Keratinocyte (primary cell): ENCODE measurements at regions not wholly inside any gene's neighbourhood (a gene's known extent, or its start where the extent isn't known, plus 50 kb on each side); places are given as distances from the start of the nearest gene placed in this dataset.

ENCODE experiments used
- DNase-seq: peaks from one replicate; pipeline ENCODE4 v3.0.0-alpha.2; 2011; ENCODE audit warnings: low read depth, missing footprints, low spot score
- FAIRE-seq: peaks from 2 replicates; lab custom pipeline; 2011; peaks lifted over from hg19 to GRCh38; lab: Jason Lieb, UNC
- H2AFZ ChIP-seq: 2 replicates; pipeline ENCODE4 v1.6.0; 2012; ENCODE audit warnings: low read length, control low read depth, inconsistent platforms; ENCODE audit not compliant: control insufficient read depth
- H3K27ac ChIP-seq: 2 replicates; pipeline ENCODE4 v1.5.1; 2011; ENCODE audit warnings: low read length; ENCODE audit not compliant: control insufficient read depth, insufficient read depth
- H3K27me3 ChIP-seq: 3 replicates; pipeline ENCODE4 v1.6.0; 2011; ENCODE audit warnings: low read length; ENCODE audit not compliant: control insufficient read depth, insufficient read depth; ENCODE audit errors: extremely low read depth
- H3K36me3 ChIP-seq, 2 experiments: 2 replicates in 1 of 2; 3 replicates in 1 of 2; pipeline ENCODE4 v1.5.1; 2011; ENCODE audit warnings: low read length in 2 of 2, mild to moderate bottlenecking in 1 of 2; ENCODE audit not compliant: control insufficient read depth in 2 of 2, insufficient read depth in 2 of 2; ENCODE audit errors: extremely low read depth in 1 of 2
- H3K4me1 ChIP-seq: 3 replicates; pipeline ENCODE4 v1.5.1; 2011; ENCODE audit warnings: low read length; ENCODE audit not compliant: control insufficient read depth, insufficient read depth; ENCODE audit errors: extremely low read depth
- H3K4me2 ChIP-seq: 3 replicates; pipeline ENCODE4 v1.6.0; 2011; ENCODE audit warnings: low read depth, low read length; ENCODE audit not compliant: control insufficient read depth, insufficient read depth; ENCODE audit errors: extremely low read depth
- H3K4me3 ChIP-seq, 3 experiments: fragments of 200-600 bp in 1 of 3; sonication (generic) in 1 of 3; 2 replicates in 2 of 3; 3 replicates in 1 of 3; pipeline ENCODE4 v1.5.1; 2011 to 2016; ENCODE audit warnings: low read length in 3 of 3, mild to moderate bottlenecking in 3 of 3, control low read depth in 2 of 3, inconsistent platforms in 1 of 3, low read depth in 1 of 3, mixed read lengths in 1 of 3, mixed run types in 1 of 3, moderate library complexity in 1 of 3; ENCODE audit not compliant: control insufficient read depth in 2 of 3, insufficient read depth in 2 of 3; ENCODE audit errors: extremely low read depth in 1 of 3
- H3K79me2 ChIP-seq: 2 replicates; pipeline ENCODE4 v1.6.0; 2012; ENCODE audit warnings: low read length; ENCODE audit not compliant: control insufficient read depth, insufficient read depth
- H3K9ac ChIP-seq: 3 replicates; pipeline ENCODE4 v1.6.0; 2011; ENCODE audit warnings: low read length; ENCODE audit not compliant: control insufficient read depth, insufficient read depth; ENCODE audit errors: extremely low read depth
- H3K9me1 ChIP-seq: 3 replicates; pipeline ENCODE4 v1.6.0; 2011; ENCODE audit warnings: low read length; ENCODE audit not compliant: control insufficient read depth, insufficient read depth; ENCODE audit errors: extremely low read depth
- H3K9me3 ChIP-seq: 2 replicates; pipeline ENCODE4 v1.5.1; 2012; ENCODE audit warnings: low read depth, low read length; ENCODE audit not compliant: control insufficient read depth
- H4K20me1 ChIP-seq: 3 replicates; pipeline ENCODE4 v1.6.0; 2011; ENCODE audit warnings: low read length; ENCODE audit not compliant: control insufficient read depth, insufficient read depth; ENCODE audit errors: extremely low read depth
- EZH2 ChIP-seq: IDR thresholded peaks from one replicate; pipeline ENCODE4 v1.6.1; 2012; ENCODE audit warnings: inconsistent platforms, mild to moderate bottlenecking, low read length, moderate library complexity
- dilution Hi-C: fragments of 300-500 bp; cut with MboI; formaldehyde crosslinking; loops from one replicate; pipeline ENCODE4 v1.7.0; 2020; ENCODE audit warnings: low sequenced_read_pairs; ENCODE audit not compliant: extremely low pct_ligation_motif_present
- TF ChIP-seq, protein P1 (sequence below), 3 experiments: IDR thresholded peaks in 1 of 3; conservative IDR thresholded peaks in 1 of 3; optimal IDR thresholded peaks in 1 of 3; 2 replicates in 2 of 3; 3 replicates in 1 of 3; pipeline versions ENCODE3 to v1.5.1; 2011; ENCODE audit warnings: low read length in 3 of 3, mild to moderate bottlenecking in 3 of 3, moderate library complexity in 2 of 3, control low read depth in 1 of 3, inconsistent platforms in 1 of 3; ENCODE audit not compliant: insufficient read depth in 2 of 3; ENCODE audit errors: extremely low read depth in 1 of 3

GRCh38 chr2:114237331-114237730 lies 205.1 kb upstream of the DPP10 start:
- H2AFZ ChIP-seq = no peak overlapping the region
- no peaks in the 10 kb centered on the region for H4K20me1 ChIP-seq
- dilution Hi-C loops = no loop called here
- no peak overlapping the region for H3K4me3 ChIP-seq
- FAIRE-seq (no peak), DNase-seq (no peak)
- no peaks in the 10 kb centered on the region for H3K9me1 ChIP-seq
- no peaks in the 10 kb centered on the region for H3K4me1 ChIP-seq
- no peaks in the 10 kb centered on the region for H3K9me3 ChIP-seq
- H3K79me2 ChIP-seq = no peaks in the 10 kb centered on the region
- TF ChIP-seq, protein P1, sequence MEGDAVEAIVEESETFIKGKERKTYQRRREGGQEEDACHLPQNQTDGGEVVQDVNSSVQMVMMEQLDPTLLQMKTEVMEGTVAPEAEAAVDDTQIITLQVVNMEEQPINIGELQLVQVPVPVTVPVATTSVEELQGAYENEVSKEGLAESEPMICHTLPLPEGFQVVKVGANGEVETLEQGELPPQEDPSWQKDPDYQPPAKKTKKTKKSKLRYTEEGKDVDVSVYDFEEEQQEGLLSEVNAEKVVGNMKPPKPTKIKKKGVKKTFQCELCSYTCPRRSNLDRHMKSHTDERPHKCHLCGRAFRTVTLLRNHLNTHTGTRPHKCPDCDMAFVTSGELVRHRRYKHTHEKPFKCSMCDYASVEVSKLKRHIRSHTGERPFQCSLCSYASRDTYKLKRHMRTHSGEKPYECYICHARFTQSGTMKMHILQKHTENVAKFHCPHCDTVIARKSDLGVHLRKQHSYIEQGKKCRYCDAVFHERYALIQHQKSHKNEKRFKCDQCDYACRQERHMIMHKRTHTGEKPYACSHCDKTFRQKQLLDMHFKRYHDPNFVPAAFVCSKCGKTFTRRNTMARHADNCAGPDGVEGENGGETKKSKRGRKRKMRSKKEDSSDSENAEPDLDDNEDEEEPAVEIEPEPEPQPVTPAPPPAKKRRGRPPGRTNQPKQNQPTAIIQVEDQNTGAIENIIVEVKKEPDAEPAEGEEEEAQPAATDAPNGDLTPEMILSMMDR (optimal IDR thresholded peaks at IDR 0.05 in 1 of 3, IDR thresholded peaks at IDR 0.05 in 1 of 3, conservative IDR thresholded peaks at IDR 0.05 in 1 of 3; ENCODE audit: extremely low read depth in 1 of 3, insufficient read depth in 2 of 3, low read length in 3 of 3) = no peak
- TF ChIP-seq EZH2 = no peak
- H3K9ac ChIP-seq = no peak overlapping the region
- no peak overlapping the region for H3K27ac ChIP-seq
- H3K27me3 ChIP-seq = no peaks in the 10 kb centered on the region
- no peak overlapping the region for H3K4me2 ChIP-seq
- no peaks in the 10 kb centered on the region for H3K36me3 ChIP-seq

DNA sequence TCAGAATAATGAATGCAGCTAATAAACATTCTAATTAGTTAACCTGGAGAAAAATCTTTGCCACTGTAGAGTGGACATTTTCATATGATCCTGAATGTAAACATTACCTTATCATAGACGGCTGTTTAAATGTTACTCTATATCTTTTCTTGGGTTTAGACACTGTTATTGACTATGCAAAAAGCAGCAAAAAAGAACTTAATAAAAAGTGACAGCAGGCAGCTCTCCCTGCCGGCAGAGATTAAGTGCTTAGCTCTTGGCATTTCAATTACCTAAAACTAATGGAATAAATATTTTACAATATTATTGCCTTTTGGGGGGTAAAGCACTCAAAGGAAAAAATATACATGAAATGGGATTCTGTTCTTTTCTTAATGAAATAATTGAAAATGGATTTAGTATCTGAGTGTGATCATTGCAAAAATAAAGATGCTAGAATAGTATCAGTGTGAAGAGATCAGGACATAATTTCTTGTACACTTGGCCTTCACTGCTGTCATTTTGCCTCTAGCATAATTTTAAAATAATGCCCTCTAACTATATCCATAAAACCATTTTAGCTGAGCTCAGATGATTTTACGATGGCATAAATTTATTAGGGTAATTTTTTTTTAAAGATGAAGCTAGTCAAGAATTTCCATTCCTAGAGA lies 203.4 kb upstream of the DPP10 start:
- no peak for DNase-seq
- FAIRE-seq = no peak
- no peak overlapping the region for H3K4me2 ChIP-seq

More for the DNA sequence above, 203.4 kb upstream of the DPP10 start:
- dilution Hi-C loops = no loop called here
- H3K9me3 ChIP-seq = no peaks in the 10 kb centered on the region
- H2AFZ ChIP-seq = no peak overlapping the region
- no peak overlapping the region for H3K9ac ChIP-seq
- no peak for TF ChIP-seq EZH2
- TF ChIP-seq, protein P1 (optimal IDR thresholded peaks at IDR 0.05 in 1 of 3, IDR thresholded peaks at IDR 0.05 in 1 of 3, conservative IDR thresholded peaks at IDR 0.05 in 1 of 3; ENCODE audit: extremely low read depth in 1 of 3, insufficient read depth in 2 of 3, low read length in 3 of 3) = no peak
- no peaks in the 10 kb centered on the region for H3K27me3 ChIP-seq
- H3K27ac ChIP-seq = no peak overlapping the region
- H3K4me1 ChIP-seq = no peaks in the 10 kb centered on the region
- H3K36me3 ChIP-seq = no peaks in the 10 kb centered on the region
- H3K79me2 ChIP-seq = no peaks in the 10 kb centered on the region
- H3K9me1 ChIP-seq = no peaks in the 10 kb centered on the region
- H3K4me3 ChIP-seq = no peak overlapping the region
- H4K20me1 ChIP-seq = no peaks in the 10 kb centered on the region
